Choroid plexus epithelial cell (primary cell): ENCODE measurements at regions not wholly inside any gene's neighbourhood (a gene's known extent, or its start where the extent isn't known, plus 50 kb on each side); places are given as distances from the start of the nearest gene placed in this dataset.

Experiments used
- DNase-seq: peaks from one replicate; pipeline ENCODE4 v3.0.0-alpha.2; 2010; ENCODE audit warnings: low read depth
- H3K4me3 ChIP-seq: 2 replicates; pipeline ENCODE4 v1.5.1; 2011; ENCODE audit warnings: low read depth, mild to moderate bottlenecking, control low read depth, low read length, moderate library complexity
- TF ChIP-seq, protein P1 (sequence below): conservative IDR thresholded peaks from 2 replicates; pipeline ENCODE4 v1.5.1; 2011; ENCODE audit warnings: low read depth, mild to moderate bottlenecking, control low read depth, inconsistent platforms, low read length, moderate library complexity

DNA sequence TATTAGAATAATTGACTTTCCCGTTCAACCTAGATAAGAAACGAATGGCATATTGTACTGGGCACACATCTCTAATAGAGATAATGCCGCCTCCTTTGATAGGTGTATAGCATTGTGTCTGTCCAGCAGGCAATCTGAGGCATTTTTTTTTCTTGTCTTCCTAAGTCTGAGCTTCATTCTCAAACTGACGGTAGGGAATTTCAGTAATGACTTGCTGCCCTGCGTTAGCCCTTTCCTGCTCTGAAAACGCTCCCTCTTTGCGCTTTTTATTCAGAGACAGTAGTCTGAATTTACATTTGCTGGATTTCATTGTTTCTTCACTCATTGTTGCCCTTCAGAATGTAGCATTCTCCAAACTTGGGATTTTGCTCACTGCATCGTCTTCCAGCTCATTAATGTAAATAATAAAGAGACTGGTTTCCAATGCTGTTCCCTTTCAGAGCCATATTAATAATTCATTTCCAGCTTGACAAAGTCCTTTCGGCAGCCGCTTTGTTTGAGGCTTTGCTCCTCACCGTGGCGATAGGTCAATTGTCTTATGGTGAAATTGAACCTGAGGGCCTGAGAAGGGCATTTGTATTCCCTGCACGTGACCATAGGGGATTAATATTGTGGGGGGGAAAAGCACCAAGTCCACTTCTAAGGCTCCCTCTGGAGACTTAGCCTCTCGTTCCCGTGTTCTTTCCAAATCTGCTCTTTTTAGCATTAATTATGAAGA is 412.1 kb downstream of the SMARCA1 start:
- no peak for DNase-seq
- TF ChIP-seq, protein P1, sequence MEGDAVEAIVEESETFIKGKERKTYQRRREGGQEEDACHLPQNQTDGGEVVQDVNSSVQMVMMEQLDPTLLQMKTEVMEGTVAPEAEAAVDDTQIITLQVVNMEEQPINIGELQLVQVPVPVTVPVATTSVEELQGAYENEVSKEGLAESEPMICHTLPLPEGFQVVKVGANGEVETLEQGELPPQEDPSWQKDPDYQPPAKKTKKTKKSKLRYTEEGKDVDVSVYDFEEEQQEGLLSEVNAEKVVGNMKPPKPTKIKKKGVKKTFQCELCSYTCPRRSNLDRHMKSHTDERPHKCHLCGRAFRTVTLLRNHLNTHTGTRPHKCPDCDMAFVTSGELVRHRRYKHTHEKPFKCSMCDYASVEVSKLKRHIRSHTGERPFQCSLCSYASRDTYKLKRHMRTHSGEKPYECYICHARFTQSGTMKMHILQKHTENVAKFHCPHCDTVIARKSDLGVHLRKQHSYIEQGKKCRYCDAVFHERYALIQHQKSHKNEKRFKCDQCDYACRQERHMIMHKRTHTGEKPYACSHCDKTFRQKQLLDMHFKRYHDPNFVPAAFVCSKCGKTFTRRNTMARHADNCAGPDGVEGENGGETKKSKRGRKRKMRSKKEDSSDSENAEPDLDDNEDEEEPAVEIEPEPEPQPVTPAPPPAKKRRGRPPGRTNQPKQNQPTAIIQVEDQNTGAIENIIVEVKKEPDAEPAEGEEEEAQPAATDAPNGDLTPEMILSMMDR, result no peak
- H3K4me3 ChIP-seq, result no peak overlapping the region

DNA sequence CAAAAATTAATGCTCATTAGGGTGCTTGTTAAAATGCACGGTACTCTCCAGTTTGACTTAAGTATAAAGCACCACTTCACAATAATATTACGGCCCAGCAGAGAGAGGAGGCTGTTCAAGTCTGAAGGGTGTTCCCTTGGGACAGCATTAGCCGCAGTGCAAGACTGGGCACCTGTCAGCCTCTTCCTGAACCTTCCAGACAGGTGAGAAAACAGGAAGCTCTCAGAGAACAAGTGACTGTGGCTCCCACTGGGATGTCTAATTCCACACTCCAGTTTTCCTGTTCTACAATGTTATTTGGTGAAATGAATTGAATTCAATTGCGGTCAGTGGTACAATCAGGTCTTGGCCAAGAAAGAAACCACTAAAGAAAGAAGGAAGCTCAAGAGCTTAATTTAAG is 414.4 kb downstream of the SMARCA1 start:
- no peak for DNase-seq
- no peak overlapping the region for H3K4me3 ChIP-seq
- TF ChIP-seq, protein P1, result no peak

DNA sequence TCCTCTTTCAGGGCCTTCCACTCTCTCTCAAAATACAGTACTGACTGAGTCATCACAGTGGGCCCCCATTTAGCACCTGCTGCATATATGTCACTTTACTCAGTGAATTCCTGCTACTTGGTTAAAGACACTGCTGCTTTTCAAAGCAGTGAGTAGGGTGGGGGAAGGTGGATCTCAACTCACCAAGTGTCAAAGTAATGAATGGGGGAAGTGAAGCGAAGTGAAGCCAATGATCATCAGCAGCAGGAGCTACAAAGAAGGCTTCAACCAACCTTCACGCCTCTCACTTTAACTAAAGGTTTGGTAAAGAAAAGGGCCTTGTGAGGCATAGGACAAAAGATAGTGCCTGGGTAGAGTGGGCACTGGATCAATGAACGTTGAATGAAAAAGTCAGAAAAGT is 424.1 kb downstream of the SMARCA1 start:
- no peak for DNase-seq
- TF ChIP-seq, protein P1, result no peak
- no peak overlapping the region for H3K4me3 ChIP-seq

DNA sequence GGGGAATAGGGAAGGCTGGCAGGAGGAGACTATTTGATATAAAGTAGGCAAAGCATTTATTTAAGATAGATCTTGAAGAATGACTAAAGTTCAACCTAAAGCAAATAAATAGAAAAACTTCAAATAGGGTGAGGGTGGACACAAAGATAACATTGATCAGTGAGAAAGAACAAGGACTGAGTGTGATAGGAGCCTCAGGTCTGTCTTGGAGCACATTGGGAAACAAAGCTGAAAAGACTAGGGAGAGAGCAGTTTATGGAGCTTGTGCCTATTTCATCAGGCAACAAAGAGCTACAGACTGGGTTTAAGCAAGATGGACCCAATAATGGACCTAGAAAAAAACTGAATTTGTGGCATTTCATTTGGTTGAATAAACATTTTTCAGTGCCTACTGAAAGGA is 425.6 kb downstream of the SMARCA1 start:
- no peak for DNase-seq
- no peak overlapping the region for H3K4me3 ChIP-seq
- TF ChIP-seq, protein P1, result no peak

DNA sequence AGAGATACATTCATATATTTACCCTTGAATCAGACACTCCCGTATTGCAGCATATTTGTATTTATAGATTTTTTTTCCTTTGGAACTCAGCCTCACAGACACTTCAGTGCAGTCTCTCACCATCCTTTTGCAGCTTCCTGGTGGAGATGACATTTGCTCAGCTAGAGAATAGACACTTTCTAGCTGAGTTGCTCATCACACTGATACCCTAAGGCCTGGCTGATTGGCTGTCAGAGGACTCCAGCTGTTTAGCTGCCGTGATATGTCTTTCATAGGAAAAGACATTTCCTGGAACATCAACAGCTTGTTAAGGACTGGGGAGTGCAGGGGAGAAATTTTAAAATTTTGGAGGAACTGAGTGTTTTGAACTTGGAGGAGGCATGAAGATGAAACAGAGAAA is 429.6 kb downstream of the SMARCA1 start:
- TF ChIP-seq, protein P1, result no peak
- no peak for DNase-seq
- H3K4me3 ChIP-seq, result no peak overlapping the region

DNA sequence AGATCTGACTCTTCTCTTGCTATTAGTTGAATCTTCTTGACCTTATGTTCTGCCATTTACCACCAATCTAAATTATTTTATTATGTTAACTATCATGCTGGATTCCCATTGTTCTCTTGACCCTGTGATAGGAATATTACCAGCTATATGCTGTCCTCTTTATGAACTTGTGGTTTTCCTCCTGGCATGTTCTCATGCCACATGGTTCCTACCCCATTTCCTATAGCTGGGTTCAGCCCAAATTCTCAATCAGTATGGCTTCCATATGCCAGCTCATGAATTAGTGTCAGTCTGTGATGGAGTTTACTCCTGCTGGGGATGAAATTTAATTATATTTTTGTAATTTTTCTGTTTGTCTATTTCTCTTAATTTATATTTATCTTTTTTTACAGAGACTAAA is 430.5 kb downstream of the SMARCA1 start:
- no peak for DNase-seq
- TF ChIP-seq, protein P1, result no peak
- no peak overlapping the region for H3K4me3 ChIP-seq

DNA sequence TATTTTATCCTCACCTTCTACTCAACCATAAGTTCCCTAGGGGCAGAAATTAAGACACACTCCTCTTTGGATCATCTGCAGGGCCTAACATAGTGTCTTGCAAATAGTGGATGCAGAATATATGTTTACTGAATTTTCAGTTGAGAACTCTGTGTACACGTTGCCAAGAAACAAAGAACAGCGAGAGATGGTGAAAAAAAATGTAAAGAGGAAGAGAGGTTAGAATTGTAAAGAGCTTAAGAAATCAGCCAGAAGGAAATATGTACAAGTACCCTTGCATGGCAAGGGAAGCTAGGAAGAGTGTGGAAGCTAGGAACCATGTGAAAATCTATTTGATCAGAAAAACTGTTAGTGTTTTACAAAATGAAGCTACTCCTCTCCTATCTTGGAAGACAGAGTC is 431.0 kb downstream of the SMARCA1 start:
- H3K4me3 ChIP-seq, result no peak overlapping the region
- TF ChIP-seq, protein P1, result no peak

More for the DNA sequence above, 431.0 kb downstream of the SMARCA1 start:
- no peak for DNase-seq
